Fibroblast of lung (primary cell): ENCODE measurements at regions not wholly inside any gene's neighbourhood (a gene's known extent, or its start where the extent isn't known, plus 50 kb on each side); places are given as distances from the start of the nearest gene placed in this dataset.
A peak's percentile ranks its signal among the peaks of the same experiment; 100 is the strongest.

Experiments used
- DNase-seq, 2 donors: peaks; one replicate each; pipeline versions ENCODE4 v3.0.0 to v3.0.0-alpha.2; 2010; ENCODE audit warnings: low read depth in 2 of 2
- H2AFZ ChIP-seq: 2 replicates; pipeline ENCODE4 v1.5.1; 2012; ENCODE audit warnings: low read length, control low read depth, inconsistent platforms
- H3K27ac ChIP-seq: 2 replicates; pipeline ENCODE4 v1.5.1; 2011; ENCODE audit warnings: low read length, control low read depth; ENCODE audit not compliant: insufficient read depth
- H3K27me3 ChIP-seq: 2 replicates; pipeline ENCODE4 v1.5.1; 2011; ENCODE audit warnings: mild to moderate bottlenecking, low read length; ENCODE audit not compliant: control insufficient read depth, insufficient read depth
- H3K36me3 ChIP-seq: 2 replicates; pipeline ENCODE4 v1.5.1; 2011; ENCODE audit warnings: low read length; ENCODE audit not compliant: control insufficient read depth, insufficient read depth
- H3K4me1 ChIP-seq: 2 replicates; pipeline ENCODE4 v1.5.1; 2011; ENCODE audit warnings: low read length; ENCODE audit not compliant: control insufficient read depth, insufficient read depth; ENCODE audit errors: extremely low read depth
- H3K4me2 ChIP-seq: 2 replicates; pipeline ENCODE4 v1.5.1; 2011; ENCODE audit warnings: low read length, control low read depth; ENCODE audit not compliant: insufficient read depth; ENCODE audit errors: extremely low read depth
- H3K4me3 ChIP-seq, 4 experiments: fragments of 200-600 bp in 1 of 4; sonication (generic) in 1 of 4; replicated peaks in 1 of 4; 2 replicates each; pipeline ENCODE4 v1.5.1; 2011 to 2016; ENCODE audit warnings: low read length in 4 of 4, low read depth in 3 of 4, mild to moderate bottlenecking in 3 of 4, control low read depth in 2 of 4, inconsistent platforms in 1 of 4, mixed read lengths in 1 of 4; ENCODE audit not compliant: insufficient read depth in 1 of 4; ENCODE audit errors: control extremely low read depth in 1 of 4
- H3K79me2 ChIP-seq: 2 replicates; pipeline ENCODE4 v1.5.1; 2012; ENCODE audit warnings: mild to moderate bottlenecking, low read length, inconsistent platforms; ENCODE audit not compliant: control insufficient read depth, insufficient read depth
- H3K9ac ChIP-seq: 2 replicates; pipeline ENCODE4 v1.5.1; 2011; ENCODE audit warnings: mild to moderate bottlenecking, low read length, control low read depth; ENCODE audit not compliant: insufficient read depth
- H3K9me3 ChIP-seq: 2 replicates; pipeline ENCODE4 v1.5.1; 2012; ENCODE audit warnings: low read depth, low read length; ENCODE audit not compliant: control insufficient read depth, insufficient read depth
- H4K20me1 ChIP-seq: 2 replicates; pipeline ENCODE4 v1.5.1; 2011; ENCODE audit warnings: low read length; ENCODE audit not compliant: control insufficient read depth, insufficient read depth; ENCODE audit errors: extremely low read depth
- EZH2 ChIP-seq: IDR thresholded peaks from 2 replicates; pipeline ENCODE4 v1.5.1; 2012; ENCODE audit warnings: low read length, control low read depth, mild to moderate bottlenecking; ENCODE audit errors: missing control alignments
- TF ChIP-seq, protein P1 (sequence below), 2 donors: IDR thresholded peaks in 1 of 2; conservative IDR thresholded peaks in 1 of 2; 1 replicate in 1 of 2; 2 replicates in 1 of 2; pipeline ENCODE4 v1.5.1; 2011 to 2012; ENCODE audit warnings: low read length in 2 of 2, control low read depth in 1 of 2, inconsistent platforms in 1 of 2, low read depth in 1 of 2, mild to moderate bottlenecking in 1 of 2

- Histone ChIP-seq H3K4me3 (no peak overlapping the region), H3K9ac (no peak overlapping the region)
- peak; percentile 28 to 64 for DNase-seq
These were observed 267.1 kb upstream of the MYOCD start for GRCh38 chr17:12398441-12399051.

GRCh38 chr17:12402963-12403622 is 262.6 kb upstream of the MYOCD start:
- peaks cover 2% of the 10 kb centered on the region for H3K4me1 ChIP-seq
- no peak overlapping the region for H3K4me3 ChIP-seq
- no peak overlapping the region for H2AFZ ChIP-seq
- no peak for TF ChIP-seq EZH2
- TF ChIP-seq, protein P1, sequence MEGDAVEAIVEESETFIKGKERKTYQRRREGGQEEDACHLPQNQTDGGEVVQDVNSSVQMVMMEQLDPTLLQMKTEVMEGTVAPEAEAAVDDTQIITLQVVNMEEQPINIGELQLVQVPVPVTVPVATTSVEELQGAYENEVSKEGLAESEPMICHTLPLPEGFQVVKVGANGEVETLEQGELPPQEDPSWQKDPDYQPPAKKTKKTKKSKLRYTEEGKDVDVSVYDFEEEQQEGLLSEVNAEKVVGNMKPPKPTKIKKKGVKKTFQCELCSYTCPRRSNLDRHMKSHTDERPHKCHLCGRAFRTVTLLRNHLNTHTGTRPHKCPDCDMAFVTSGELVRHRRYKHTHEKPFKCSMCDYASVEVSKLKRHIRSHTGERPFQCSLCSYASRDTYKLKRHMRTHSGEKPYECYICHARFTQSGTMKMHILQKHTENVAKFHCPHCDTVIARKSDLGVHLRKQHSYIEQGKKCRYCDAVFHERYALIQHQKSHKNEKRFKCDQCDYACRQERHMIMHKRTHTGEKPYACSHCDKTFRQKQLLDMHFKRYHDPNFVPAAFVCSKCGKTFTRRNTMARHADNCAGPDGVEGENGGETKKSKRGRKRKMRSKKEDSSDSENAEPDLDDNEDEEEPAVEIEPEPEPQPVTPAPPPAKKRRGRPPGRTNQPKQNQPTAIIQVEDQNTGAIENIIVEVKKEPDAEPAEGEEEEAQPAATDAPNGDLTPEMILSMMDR (conservative IDR thresholded peaks at IDR 0.05 in 1 of 2, IDR thresholded peaks at IDR 0.05 in 1 of 2; ENCODE audit: low read depth in 1 of 2, low read length in 2 of 2), result no peak
- no peaks in the 10 kb centered on the region for H3K9me3 ChIP-seq
- H3K9ac ChIP-seq, result no peak overlapping the region
- H3K27ac ChIP-seq, result no peak overlapping the region
- H3K4me2 ChIP-seq, result no peak overlapping the region
- H3K79me2 ChIP-seq, result no peaks in the 10 kb centered on the region
- no peaks in the 10 kb centered on the region for H3K27me3 ChIP-seq
- DNase-seq, result peak; percentile 90 to 91
- no peaks in the 10 kb centered on the region for H4K20me1 ChIP-seq
- no peaks in the 10 kb centered on the region for H3K36me3 ChIP-seq

More at GRCh38 chr17:12398441-12399051, 267.1 kb upstream of the MYOCD start:
- H4K20me1 ChIP-seq, result no peaks in the 10 kb centered on the region
- H3K4me2 ChIP-seq, result no peak overlapping the region
- no peaks in the 10 kb centered on the region for H3K27me3 ChIP-seq
- H3K79me2 ChIP-seq, result no peaks in the 10 kb centered on the region
- H3K36me3 ChIP-seq, result no peaks in the 10 kb centered on the region
- H3K9me3 ChIP-seq, result no peaks in the 10 kb centered on the region
- no peak overlapping the region for H3K27ac ChIP-seq
- TF ChIP-seq, protein P1 (conservative IDR thresholded peaks at IDR 0.05 in 1 of 2, IDR thresholded peaks at IDR 0.05 in 1 of 2; ENCODE audit: low read depth in 1 of 2, low read length in 2 of 2), result no peak
- no peak for TF ChIP-seq EZH2
- no peak overlapping the region for H2AFZ ChIP-seq
- H3K4me1 ChIP-seq, result no peaks in the 10 kb centered on the region

- Histone ChIP-seq H3K4me2 (no peak overlapping the region), H3K4me1 (peaks cover 2% of the 10 kb centered on the region), H3K9ac (no peak overlapping the region), H3K27ac (no peak overlapping the region), H3K79me2 (no peaks in the 10 kb centered on the region), H2AFZ (no peak overlapping the region), H3K27me3 (no peaks in the 10 kb centered on the region), H3K4me3 (no peak overlapping the region), H3K9me3 (no peaks in the 10 kb centered on the region), H3K36me3 (no peaks in the 10 kb centered on the region), H4K20me1 (no peaks in the 10 kb centered on the region)
- peak in 1 of 2 donors; percentile 15 for DNase-seq
- TF ChIP-seq, protein P1 (conservative IDR thresholded peaks at IDR 0.05 in 1 of 2, IDR thresholded peaks at IDR 0.05 in 1 of 2; ENCODE audit: low read depth in 1 of 2, low read length in 2 of 2), result no peak
- TF ChIP-seq EZH2, result no peak
These were observed 261.8 kb upstream of the MYOCD start for GRCh38 chr17:12403881-12404398.
